Suppressor macrophage treated with lipopolysaccharide for 4 hours (primary cell): ENCODE measurements at regions not wholly inside any gene's neighbourhood (a gene's known extent, or its start where the extent isn't known, plus 50 kb on each side); places are given as distances from the start of the nearest gene placed in this dataset.
"Not testable (repeated sequence)": the region's sequence is repeated elsewhere in the genome, so short reads cannot be mapped to it uniquely, and the experiment has no call there.

Experiments used
- DNase-seq: peaks from one replicate; pipeline ENCODE4 v3.0.0-alpha.2; 2020

GRCh38 chr22:26769663-26770062 is 112.3 kb downstream of the MIAT start:
- DNase-seq, result no peak

- DNase-seq, result no peak
Measured at GRCh38 chr22:26770624-26771023, 113.2 kb downstream of the MIAT start.

- DNase-seq, result not testable (repeated sequence)
Measured at GRCh38 chr22:26773054-26773453, 115.7 kb downstream of the MIAT start.

- DNase-seq, result no peak
Measured at GRCh38 chr22:26775394-26775793, 118.0 kb downstream of the MIAT start.

- no peak for DNase-seq
Measured at GRCh38 chr22:26777156-26777801, 119.9 kb downstream of the MIAT start.

- no peak for DNase-seq
Measured at GRCh38 chr22:26778372-26778771, 121.0 kb downstream of the MIAT start.

- no peak for DNase-seq
Measured at GRCh38 chr22:26779108-26779507, 121.7 kb downstream of the MIAT start.

GRCh38 chr22:26779929-26780328 is 122.5 kb downstream of the MIAT start:
- DNase-seq, result no peak

- DNase-seq, result no peak
Measured at GRCh38 chr22:26780521-26780920, 123.1 kb downstream of the MIAT start.

GRCh38 chr22:26781062-26781461 is 123.7 kb downstream of the MIAT start:
- no peak for DNase-seq

GRCh38 chr22:26781596-26781995 is 124.2 kb downstream of the MIAT start:
- no peak for DNase-seq

- DNase-seq, result no peak
Measured at GRCh38 chr22:26783885-26784284, 126.5 kb downstream of the MIAT start.

- no peak for DNase-seq
Measured at GRCh38 chr22:26784772-26785171, 127.4 kb downstream of the MIAT start.

- DNase-seq, result no peak
Measured at GRCh38 chr22:26785932-26786331, 128.5 kb downstream of the MIAT start.

- no peak for DNase-seq
Measured at GRCh38 chr22:26786398-26786797, 129.0 kb downstream of the MIAT start.

GRCh38 chr22:26789951-26790350 is 132.6 kb downstream of the MIAT start:
- DNase-seq, result no peak

- DNase-seq, result no peak
Measured at GRCh38 chr22:26792522-26792921, 135.1 kb downstream of the MIAT start.

GRCh38 chr22:26796785-26797184 is 139.4 kb downstream of the MIAT start:
- DNase-seq, result no peak

GRCh38 chr22:26797910-26798309 is 140.5 kb downstream of the MIAT start:
- no peak for DNase-seq

- DNase-seq, result no peak
Measured at GRCh38 chr22:26798462-26799065, 141.2 kb downstream of the MIAT start.

GRCh38 chr22:26800858-26801257 is 143.5 kb downstream of the MIAT start:
- no peak for DNase-seq

GRCh38 chr22:26801449-26801848 is 144.1 kb downstream of the MIAT start:
- no peak for DNase-seq

- DNase-seq, result no peak
Measured at GRCh38 chr22:26804315-26804714, 146.9 kb downstream of the MIAT start.

GRCh38 chr22:26804911-26805539 is 147.6 kb downstream of the MIAT start:
- no peak for DNase-seq
